Suprapubic skin (tissue), 4 donors: ENCODE measurements at regions not wholly inside any gene's neighbourhood (a gene's known extent, or its start where the extent isn't known, plus 50 kb on each side); places are given as distances from the start of the nearest gene placed in this dataset.
A peak's percentile ranks its signal among the peaks of the same experiment; 100 is the strongest.
"Not testable (repeated sequence)": the region's sequence is repeated elsewhere in the genome, so short reads cannot be mapped to it uniquely, and the experiment has no call there.

Source experiments
- DNase-seq, 2 donors: peaks; one replicate each; pipeline ENCODE4 v3.0.0-alpha.2; 2019; ENCODE audit warnings: low spot score in 2 of 2
- H3K27ac ChIP-seq: fragments of 200-600 bp; sonication (generic); one replicate; pipeline ENCODE4 v1.5.1; 2019
- H3K27me3 ChIP-seq: fragments of 200-600 bp; sonication (generic); one replicate; pipeline ENCODE4 v1.5.1; 2019
- H3K36me3 ChIP-seq: fragments of 200-600 bp; sonication (generic); one replicate; pipeline ENCODE4 v1.5.1; 2019
- H3K4me1 ChIP-seq: fragments of 200-600 bp; sonication (generic); one replicate; pipeline ENCODE4 v1.5.1; 2019
- H3K4me3 ChIP-seq: fragments of 200-600 bp; sonication (generic); one replicate; pipeline ENCODE4 v1.5.1; 2019; ENCODE audit warnings: mild to moderate bottlenecking
- H3K9me3 ChIP-seq: fragments of 200-600 bp; sonication (generic); one replicate; pipeline ENCODE4 v1.5.1; 2019
- WGBS: methylation state at CpG from one replicate; pipeline ENCODE4 v1.1.5; 2018; 5-methylcytosine and 5-hydroxymethylcytosine counted together

- not testable (repeated sequence) for H3K4me1 ChIP-seq, H3K9me3 ChIP-seq, DNase-seq, H3K27ac ChIP-seq, H3K27me3 ChIP-seq, H3K4me3 ChIP-seq, H3K36me3 ChIP-seq
- no CpG with 5 or more reads among the region's 24 CpGs for WGBS
These were observed 4445.7 kb upstream of the TPTE start for GRCh38 chr21:6075627-6076208.

GRCh38 chr21:6077358-6077757 is 4444.0 kb upstream of the TPTE start:
- not testable (repeated sequence) for H3K4me1 ChIP-seq, H3K27ac ChIP-seq, DNase-seq, H3K27me3 ChIP-seq, H3K4me3 ChIP-seq, H3K36me3 ChIP-seq, H3K9me3 ChIP-seq
- no CpG with 5 or more reads among the region's 12 CpGs for WGBS

- H3K27me3 ChIP-seq, H3K36me3 ChIP-seq, H3K9me3 ChIP-seq, H3K4me3 ChIP-seq, H3K27ac ChIP-seq, H3K4me1 ChIP-seq: not testable (repeated sequence)
- peak in 1 of 2 donors; percentile 41 for DNase-seq
- WGBS: no CpG with 5 or more reads among the region's 12 CpGs
These were observed 4442.5 kb upstream of the TPTE start for GRCh38 chr21:6078902-6079301.

- not testable (repeated sequence) for H3K27me3 ChIP-seq, H3K4me1 ChIP-seq, DNase-seq, H3K9me3 ChIP-seq, H3K27ac ChIP-seq, H3K4me3 ChIP-seq, H3K36me3 ChIP-seq
- no CpG with 5 or more reads among the region's 34 CpGs for WGBS
These were observed 4440.3 kb upstream of the TPTE start for GRCh38 chr21:6080941-6081655.

GRCh38 chr21:6082166-6082565 is 4439.2 kb upstream of the TPTE start:
- H3K36me3 ChIP-seq, H3K4me3 ChIP-seq, H3K27me3 ChIP-seq, H3K27ac ChIP-seq, H3K9me3 ChIP-seq, DNase-seq, H3K4me1 ChIP-seq: not testable (repeated sequence)
- WGBS: no CpG with 5 or more reads among the region's 12 CpGs

- H3K27me3 ChIP-seq, H3K9me3 ChIP-seq, DNase-seq, H3K36me3 ChIP-seq, H3K4me1 ChIP-seq, H3K4me3 ChIP-seq, H3K27ac ChIP-seq: not testable (repeated sequence)
- no CpG with 5 or more reads among the region's 10 CpGs for WGBS
These were observed 4437.7 kb upstream of the TPTE start for GRCh38 chr21:6083574-6084120.

GRCh38 chr21:6086038-6086437 is 4435.3 kb upstream of the TPTE start:
- not testable (repeated sequence) for H3K27ac ChIP-seq, H3K27me3 ChIP-seq, H3K36me3 ChIP-seq, DNase-seq, H3K4me1 ChIP-seq, H3K9me3 ChIP-seq, H3K4me3 ChIP-seq
- no CpG with 5 or more reads among the region's 20 CpGs for WGBS

- H3K27me3 ChIP-seq, H3K36me3 ChIP-seq, H3K27ac ChIP-seq, H3K4me3 ChIP-seq, DNase-seq, H3K4me1 ChIP-seq, H3K9me3 ChIP-seq: not testable (repeated sequence)
- WGBS: no CpG with 5 or more reads among the region's 24 CpGs
These were observed 4433.7 kb upstream of the TPTE start for GRCh38 chr21:6087579-6088178.

GRCh38 chr21:6090286-6090908 is 4431.0 kb upstream of the TPTE start:
- H3K9me3 ChIP-seq, H3K27ac ChIP-seq, H3K36me3 ChIP-seq, H3K27me3 ChIP-seq, DNase-seq, H3K4me1 ChIP-seq, H3K4me3 ChIP-seq: not testable (repeated sequence)
- WGBS: no CpG with 5 or more reads among the region's 24 CpGs

- not testable (repeated sequence) for H3K4me1 ChIP-seq, H3K9me3 ChIP-seq, H3K27ac ChIP-seq, DNase-seq, H3K4me3 ChIP-seq, H3K27me3 ChIP-seq, H3K36me3 ChIP-seq
- WGBS: no CpG with 5 or more reads among the region's 36 CpGs
These were observed 4429.9 kb upstream of the TPTE start for GRCh38 chr21:6091335-6092027.

GRCh38 chr21:6092401-6092800 is 4429.0 kb upstream of the TPTE start:
- not testable (repeated sequence) for DNase-seq, H3K4me1 ChIP-seq, H3K36me3 ChIP-seq, H3K9me3 ChIP-seq, H3K4me3 ChIP-seq, H3K27ac ChIP-seq, H3K27me3 ChIP-seq
- WGBS: no CpG with 5 or more reads among the region's 13 CpGs

GRCh38 chr21:6093419-6093818 is 4428.0 kb upstream of the TPTE start:
- not testable (repeated sequence) for H3K27me3 ChIP-seq, H3K9me3 ChIP-seq, H3K4me1 ChIP-seq, H3K4me3 ChIP-seq, H3K27ac ChIP-seq, H3K36me3 ChIP-seq
- DNase-seq: peak in 1 of 2 donors; percentile 64
- no CpG with 5 or more reads among the region's 32 CpGs for WGBS

- not testable (repeated sequence) for DNase-seq, H3K4me1 ChIP-seq, H3K9me3 ChIP-seq, H3K27ac ChIP-seq, H3K36me3 ChIP-seq, H3K27me3 ChIP-seq, H3K4me3 ChIP-seq
- no CpG with 5 or more reads among the region's 23 CpGs for WGBS
These were observed 4427.5 kb upstream of the TPTE start for GRCh38 chr21:6093870-6094269.

GRCh38 chr21:6095304-6095703 is 4426.1 kb upstream of the TPTE start:
- not testable (repeated sequence) for H3K36me3 ChIP-seq, H3K27ac ChIP-seq, H3K4me3 ChIP-seq, H3K27me3 ChIP-seq, DNase-seq, H3K4me1 ChIP-seq, H3K9me3 ChIP-seq
- no CpG with 5 or more reads among the region's 13 CpGs for WGBS
